ENCODE measurements at regions not wholly inside any gene's neighbourhood (a gene's known extent, or its start where the extent isn't known, plus 50 kb on each side); places are given as distances from the start of the nearest gene placed in this dataset.

GRCh38 chr13:59266478-59267063, 897.2 kb downstream of the DIAPH3 start:
- TF ChIP-seq REST (tag by site-specific recombination; IDR thresholded peaks at IDR 0.05) (no peak), CTCF (tag by site-specific recombination; IDR thresholded peaks at IDR 0.05) (no peak), TCF7L2 (IDR thresholded peaks at IDR 0.05; ENCODE audit: borderline replicate concordance, low read depth, low read length) (no peak), ZNF121 (tag by site-specific recombination; IDR thresholded peaks at IDR 0.05) (no peak), ZBTB7A (tag by site-specific recombination; IDR thresholded peaks at IDR 0.05; ENCODE audit: low read depth) (no peak), ZNF677 (tag by site-specific recombination; IDR thresholded peaks at IDR 0.05) (no peak)

Measured in HEK293 (cell line).